Naive thymus-derived CD8-positive, alpha-beta T cell (primary cell): ENCODE measurements at regions not wholly inside any gene's neighbourhood (a gene's known extent, or its start where the extent isn't known, plus 50 kb on each side); places are given as distances from the start of the nearest gene placed in this dataset.

Source experiments
- ATAC-seq, 2 donors: fragments of 150-1000 bp; cut with Tn5 transposase in 1 of 2; sonication (Bioruptor Pico), chemical (Tn5 transposase) in 1 of 2; 1 replicate in 1 of 2; 2 replicates in 1 of 2; pipeline ENCODE4 v1.10.0; 2021; ENCODE audit warnings: mild to moderate bottlenecking in 2 of 2, moderate library complexity in 2 of 2
- POLR2A ChIA-PET: fragments of 350-600 bp; sonication (Branson Sonifier 250); formaldehyde crosslinking; loops from one replicate; lab custom pipeline; 2021; ENCODE audit warnings: antibody characterized with exemption; lab: Charles Lee
- DNase-seq, 10 donors: peaks; one replicate each; pipeline versions ENCODE4 v3.0.0 to v3.0.0-alpha.2; 2020 to 2022
- H3K27ac Mint-ChIP-seq, 10 donors: one replicate each; pipeline ENCODE4 v1.8.0; 2020 to 2022; ENCODE audit warnings: mild to moderate bottlenecking in 10 of 10, mixed read lengths in 10 of 10, moderate library complexity in 4 of 10, inconsistent platforms in 1 of 10
- H3K27me3 Mint-ChIP-seq, 5 donors: one replicate each; pipeline ENCODE4 v1.8.0; 2021 to 2022; ENCODE audit warnings: mixed read lengths in 5 of 5
- H3K36me3 Mint-ChIP-seq, 3 donors: one replicate each; pipeline ENCODE4 v1.8.0; 2020 to 2022; ENCODE audit warnings: mixed read lengths in 3 of 3, mild to moderate bottlenecking in 2 of 3, inconsistent platforms in 1 of 3
- H3K4me1 Mint-ChIP-seq, 4 donors: one replicate each; pipeline ENCODE4 v1.8.0; 2021 to 2022; ENCODE audit warnings: mixed read lengths in 4 of 4
- H3K4me3 Mint-ChIP-seq, 10 donors: one replicate each; pipeline ENCODE4 v1.8.0; 2020 to 2022; ENCODE audit warnings: mild to moderate bottlenecking in 10 of 10, mixed read lengths in 10 of 10, moderate library complexity in 6 of 10, inconsistent platforms in 1 of 10
- H3K9me3 Mint-ChIP-seq, 9 donors: one replicate each; pipeline ENCODE4 v1.8.0; 2020 to 2022; ENCODE audit warnings: mixed read lengths in 9 of 9, mild to moderate bottlenecking in 3 of 9, inconsistent platforms in 1 of 9, moderate library complexity in 1 of 9

- Mint-ChIP-seq H3K27me3 (peaks cover 3 to 23% (median 8%) of the 10 kb centered on the region in 5 donors), H3K4me1 (no peaks in the 10 kb centered on the region), H3K9me3 (peaks cover 0 to 5% (median 0%) of the 10 kb centered on the region in 9 donors), H3K36me3 (no peaks in the 10 kb centered on the region), H3K27ac (no peak overlapping the region), H3K4me3 (no peak overlapping the region)
- DNase-seq, result no peak
- POLR2A ChIA-PET, result no interaction called here
- no peak for ATAC-seq
These were observed 776.6 kb downstream of the RAB28 start for GRCh38 chr4:12707381-12708175.

- no peak for DNase-seq
- H3K4me3 Mint-ChIP-seq, result no peak overlapping the region
- POLR2A ChIA-PET, result no interaction called here
- no peaks in the 10 kb centered on the region for H3K4me1 Mint-ChIP-seq
- H3K27me3 Mint-ChIP-seq, result peaks cover 3 to 22% (median 8%) of the 10 kb centered on the region in 5 donors
- H3K36me3 Mint-ChIP-seq, result no peaks in the 10 kb centered on the region
- no peaks in the 10 kb centered on the region for H3K9me3 Mint-ChIP-seq
- no peak for ATAC-seq
- no peak overlapping the region for H3K27ac Mint-ChIP-seq
These were observed 781.1 kb downstream of the RAB28 start for GRCh38 chr4:12703036-12703435.

GRCh38 chr4:12701384-12701783 is 782.8 kb downstream of the RAB28 start:
- H3K9me3 Mint-ChIP-seq, result no peaks in the 10 kb centered on the region
- no peaks in the 10 kb centered on the region for H3K4me1 Mint-ChIP-seq
- H3K4me3 Mint-ChIP-seq, result no peak overlapping the region
- POLR2A ChIA-PET, result no interaction called here
- peaks cover 0 to 9% (median 4%) of the 10 kb centered on the region in 5 donors for H3K27me3 Mint-ChIP-seq
- ATAC-seq (no peak), DNase-seq (no peak)
- no peak overlapping the region for H3K27ac Mint-ChIP-seq
- H3K36me3 Mint-ChIP-seq, result no peaks in the 10 kb centered on the region

- no peak overlapping the region for H3K4me3 Mint-ChIP-seq
- POLR2A ChIA-PET, result no interaction called here
- DNase-seq (no peak), ATAC-seq (no peak)
- no peak overlapping the region for H3K27ac Mint-ChIP-seq
- no peaks in the 10 kb centered on the region for H3K4me1 Mint-ChIP-seq
- no peaks in the 10 kb centered on the region for H3K36me3 Mint-ChIP-seq
- peaks cover 0 to 1% (median 0%) of the 10 kb centered on the region in 9 donors for H3K9me3 Mint-ChIP-seq
- H3K27me3 Mint-ChIP-seq, result no peaks in the 10 kb centered on the region
These were observed 786.2 kb downstream of the RAB28 start for GRCh38 chr4:12697970-12698369.

GRCh38 chr4:12692815-12693214 is 791.3 kb downstream of the RAB28 start:
- H3K9me3 Mint-ChIP-seq, result peaks cover 0 to 4% (median 0%) of the 10 kb centered on the region in 9 donors
- no peak for DNase-seq
- H3K27me3 Mint-ChIP-seq, result peaks cover 0 to 4% (median 0%) of the 10 kb centered on the region in 5 donors
- POLR2A ChIA-PET, result no interaction called here
- H3K36me3 Mint-ChIP-seq, result no peaks in the 10 kb centered on the region
- H3K4me1 Mint-ChIP-seq, result no peaks in the 10 kb centered on the region
- no peak overlapping the region for H3K4me3 Mint-ChIP-seq
- no peak for ATAC-seq
- H3K27ac Mint-ChIP-seq, result no peak overlapping the region

GRCh38 chr4:12691168-12691567 is 793.0 kb downstream of the RAB28 start:
- peaks cover 0 to 4% (median 0%) of the 10 kb centered on the region in 9 donors for H3K9me3 Mint-ChIP-seq
- no peaks in the 10 kb centered on the region for H3K4me1 Mint-ChIP-seq
- no peak overlapping the region for H3K4me3 Mint-ChIP-seq
- POLR2A ChIA-PET, result no interaction called here
- H3K27me3 Mint-ChIP-seq, result peaks cover 0 to 7% (median 0%) of the 10 kb centered on the region in 5 donors
- ATAC-seq, result no peak
- no peak for DNase-seq
- H3K27ac Mint-ChIP-seq, result no peak overlapping the region
- H3K36me3 Mint-ChIP-seq, result no peaks in the 10 kb centered on the region

GRCh38 chr4:12689457-12689856 is 794.7 kb downstream of the RAB28 start:
- Mint-ChIP-seq H3K9me3 (peaks cover 0 to 4% (median 0%) of the 10 kb centered on the region in 9 donors), H3K27ac (no peak overlapping the region), H3K4me3 (no peak overlapping the region), H3K27me3 (peaks cover 0 to 7% (median 0%) of the 10 kb centered on the region in 5 donors), H3K36me3 (no peaks in the 10 kb centered on the region), H3K4me1 (no peaks in the 10 kb centered on the region)
- no peak for DNase-seq
- POLR2A ChIA-PET, result no interaction called here
- ATAC-seq, result no peak

- peaks cover 0 to 9% (median 0%) of the 10 kb centered on the region in 5 donors for H3K27me3 Mint-ChIP-seq
- peaks cover 0 to 16% (median 8%) of the 10 kb centered on the region in 9 donors for H3K9me3 Mint-ChIP-seq
- H3K4me3 Mint-ChIP-seq, result no peak overlapping the region
- POLR2A ChIA-PET, result no interaction called here
- ATAC-seq (no peak), DNase-seq (no peak)
- H3K4me1 Mint-ChIP-seq, result no peaks in the 10 kb centered on the region
- peaks cover 0 to 5% (median 0%) of the 10 kb centered on the region in 3 donors for H3K36me3 Mint-ChIP-seq
- no peak overlapping the region for H3K27ac Mint-ChIP-seq
These were observed 804.9 kb downstream of the RAB28 start for GRCh38 chr4:12679217-12679616.

- Mint-ChIP-seq H3K27me3 (peaks cover 0 to 6% (median 0%) of the 10 kb centered on the region in 5 donors), H3K9me3 (peaks cover 0 to 33% (median 12%) of the 10 kb centered on the region in 9 donors), H3K36me3 (peaks cover 0 to 14% (median 2%) of the 10 kb centered on the region in 3 donors), H3K4me1 (no peaks in the 10 kb centered on the region), H3K4me3 (no peak overlapping the region), H3K27ac (no peak overlapping the region)
- no peak for DNase-seq
- no peak for ATAC-seq
- POLR2A ChIA-PET, result no interaction called here
These were observed 810.0 kb downstream of the RAB28 start for GRCh38 chr4:12674184-12674583.

GRCh38 chr4:12672303-12672702 is 811.8 kb downstream of the RAB28 start:
- Mint-ChIP-seq H3K4me3 (no peak overlapping the region), H3K36me3 (peaks cover 0 to 17% (median 2%) of the 10 kb centered on the region in 3 donors), H3K27ac (no peak overlapping the region), H3K4me1 (no peaks in the 10 kb centered on the region), H3K9me3 (peaks cover 0 to 33% (median 12%) of the 10 kb centered on the region in 9 donors), H3K27me3 (peaks cover 0 to 6% (median 0%) of the 10 kb centered on the region in 5 donors)
- POLR2A ChIA-PET, result no interaction called here
- ATAC-seq, result no peak
- no peak for DNase-seq

GRCh38 chr4:12658146-12658545 is 826.0 kb downstream of the RAB28 start:
- POLR2A ChIA-PET, result no interaction called here
- H3K4me1 Mint-ChIP-seq, result no peaks in the 10 kb centered on the region

GRCh38 chr4:12651876-12652275 is 832.3 kb downstream of the RAB28 start:
- Mint-ChIP-seq H3K36me3 (no peaks in the 10 kb centered on the region), H3K4me1 (no peaks in the 10 kb centered on the region), H3K9me3 (peaks cover 0 to 4% (median 2%) of the 10 kb centered on the region in 9 donors), H3K27ac (no peak overlapping the region), H3K4me3 (no peak overlapping the region), H3K27me3 (peaks cover 0 to 2% (median 0%) of the 10 kb centered on the region in 5 donors)
- ATAC-seq (no peak), DNase-seq (no peak)
- POLR2A ChIA-PET, result no interaction called here

More at GRCh38 chr4:12658146-12658545, 826.0 kb downstream of the RAB28 start:
- Mint-ChIP-seq H3K9me3 (peaks cover 0 to 14% (median 3%) of the 10 kb centered on the region in 9 donors), H3K27me3 (peaks cover 0 to 3% (median 0%) of the 10 kb centered on the region in 5 donors), H3K36me3 (no peaks in the 10 kb centered on the region), H3K27ac (no peak overlapping the region), H3K4me3 (no peak overlapping the region)
- DNase-seq (no peak), ATAC-seq (no peak)

GRCh38 chr4:12645732-12646131 is 838.4 kb downstream of the RAB28 start:
- ATAC-seq (no peak), DNase-seq (no peak)
- POLR2A ChIA-PET, result no interaction called here
- Mint-ChIP-seq H3K27ac (no peak overlapping the region), H3K36me3 (no peaks in the 10 kb centered on the region), H3K9me3 (peaks cover 0 to 2% (median 0%) of the 10 kb centered on the region in 9 donors), H3K27me3 (peaks cover 0 to 6% (median 4%) of the 10 kb centered on the region in 5 donors), H3K4me1 (no peaks in the 10 kb centered on the region), H3K4me3 (no peak overlapping the region)
